SU-DHL-6 (cell line): ENCODE measurements at regions not wholly inside any gene's neighbourhood (a gene's known extent, or its start where the extent isn't known, plus 50 kb on each side); places are given as distances from the start of the nearest gene placed in this dataset.

Experiments used
- H2AFZ ChIP-seq: fragments of 200-600 bp; sonication (generic); 2 replicates; pipeline ENCODE4 v1.6.1; 2014; ENCODE audit warnings: low read depth, mild to moderate bottlenecking, moderate library complexity, mixed read lengths, antibody characterized with exemption, low read length; ENCODE audit not compliant: severe bottlenecking
- H3F3A ChIP-seq: fragments of 200-600 bp; shearing (Covaris generic); 2 replicates; pipeline ENCODE4 v1.6.0; 2016; ENCODE audit warnings: antibody characterized with exemption, mild to moderate bottlenecking; ENCODE audit not compliant: insufficient read depth
- H3K27ac ChIP-seq: fragments of 200-600 bp; sonication (generic); 2 replicates; pipeline ENCODE4 v1.5.1; 2016; ENCODE audit warnings: low read depth, mild to moderate bottlenecking, low read length, moderate library complexity, mixed read lengths
- H3K27me3 ChIP-seq: fragments of 200-600 bp; sonication (generic), shearing (Covaris generic); 2 replicates; pipeline ENCODE4 v1.6.0; 2014; ENCODE audit warnings: mild to moderate bottlenecking, low read length
- H3K36me3 ChIP-seq: fragments of 200-600 bp; sonication (generic); 2 replicates; pipeline ENCODE4 v1.6.1; 2014; ENCODE audit warnings: mild to moderate bottlenecking, low read length, mixed read lengths
- H3K4me2 ChIP-seq: fragments of 300-600, 200-600 bp; shearing (Covaris generic), sonication (generic); 2 replicates; pipeline ENCODE4 v1.6.0; 2014; ENCODE audit warnings: low read length, low read depth, mild to moderate bottlenecking; ENCODE audit not compliant: poor library complexity, severe bottlenecking
- H3K4me3 ChIP-seq: fragments of 200-600 bp; sonication (generic); 2 replicates; pipeline ENCODE4 v1.5.1; 2014; ENCODE audit warnings: antibody characterized with exemption, low read length, mild to moderate bottlenecking, mixed read lengths; ENCODE audit not compliant: insufficient read depth, poor library complexity, severe bottlenecking
- H3K79me2 ChIP-seq: fragments of 200-600 bp; sonication (generic); 2 replicates; pipeline ENCODE4 v1.6.1; 2014; ENCODE audit warnings: mild to moderate bottlenecking, low read length, moderate library complexity; ENCODE audit not compliant: insufficient read depth
- H3K9ac ChIP-seq: fragments of 200-600 bp; sonication (generic); 2 replicates; pipeline ENCODE4 v1.7.0; 2014; ENCODE audit warnings: mild to moderate bottlenecking, low read length
- H3K9me2 ChIP-seq: fragments of 200-600 bp; sonication (generic); replicated peaks from 2 replicates; pipeline ENCODE4 v1.6.1; 2014; ENCODE audit warnings: low read length; ENCODE audit not compliant: insufficient read depth
- H3K9me3 ChIP-seq: fragments of 200-600 bp; sonication (generic); 2 replicates; pipeline ENCODE4 v1.6.1; 2014; ENCODE audit warnings: low read length, mixed read lengths; ENCODE audit not compliant: insufficient read depth
- H4K20me1 ChIP-seq: fragments of 200-600 bp; sonication (generic); 2 replicates; pipeline ENCODE4 v1.6.1; 2014; ENCODE audit warnings: low read depth, mild to moderate bottlenecking, antibody characterized with exemption, low read length, moderate library complexity, mixed read lengths
- CTCF ChIP-seq: fragments of 200-600 bp; sonication (generic); IDR thresholded peaks from one replicate; pipeline ENCODE4 v1.5.1; 2017; ENCODE audit warnings: antibody characterized with exemption, mild to moderate bottlenecking, low read length, moderate library complexity; ENCODE audit not compliant: insufficient read depth, poor library complexity, severe bottlenecking
- EZH2phosphoT487 ChIP-seq: fragments of 200-600 bp; sonication (generic), shearing (Covaris generic); conservative IDR thresholded peaks from 2 replicates; pipeline ENCODE4 v1.6.1; 2018; ENCODE audit warnings: mild to moderate bottlenecking, antibody characterized with exemption, low read length, moderate library complexity, mixed read lengths

- no peak overlapping the region for H3K27ac ChIP-seq
- H3K79me2 ChIP-seq = no peaks in the 10 kb centered on the region
- H3K9me2 ChIP-seq = no peaks in the 10 kb centered on the region
- H3K4me2 ChIP-seq = no peak overlapping the region
- H3K27me3 ChIP-seq = no peaks in the 10 kb centered on the region
- H3K4me3 ChIP-seq = no peak overlapping the region
- no peaks in the 10 kb centered on the region for H3K9me3 ChIP-seq
- no peak overlapping the region for H2AFZ ChIP-seq
- no peak overlapping the region for H3K9ac ChIP-seq
- H4K20me1 ChIP-seq = no peaks in the 10 kb centered on the region
- TF ChIP-seq EZH2phosphoT487 = no peak
- no peak for TF ChIP-seq CTCF
- H3F3A ChIP-seq = no peaks in the 10 kb centered on the region
- no peaks in the 10 kb centered on the region for H3K36me3 ChIP-seq
Measured at GRCh38 chr3:153840487-153840886, 280.7 kb upstream of the ARHGEF26 start.

- Histone ChIP-seq H3K4me3 (no peak overlapping the region), H3F3A (no peaks in the 10 kb centered on the region), H3K27ac (no peak overlapping the region), H3K9me2 (no peaks in the 10 kb centered on the region), H3K9me3 (no peaks in the 10 kb centered on the region), H3K9ac (no peak overlapping the region), H3K4me2 (no peak overlapping the region), H3K36me3 (no peaks in the 10 kb centered on the region), H3K79me2 (no peaks in the 10 kb centered on the region), H3K27me3 (no peaks in the 10 kb centered on the region), H2AFZ (no peak overlapping the region), H4K20me1 (no peaks in the 10 kb centered on the region)
- no peak for TF ChIP-seq EZH2phosphoT487
- no peak for TF ChIP-seq CTCF
Measured at GRCh38 chr3:153843994-153844393, 277.2 kb upstream of the ARHGEF26 start.

GRCh38 chr3:153845311-153845710 lies 275.9 kb upstream of the ARHGEF26 start:
- H2AFZ ChIP-seq = no peak overlapping the region
- H3K27me3 ChIP-seq = no peaks in the 10 kb centered on the region
- H3K79me2 ChIP-seq = no peaks in the 10 kb centered on the region
- H4K20me1 ChIP-seq = no peaks in the 10 kb centered on the region
- no peaks in the 10 kb centered on the region for H3F3A ChIP-seq
- H3K9me2 ChIP-seq = no peaks in the 10 kb centered on the region
- H3K36me3 ChIP-seq = no peaks in the 10 kb centered on the region
- no peak for TF ChIP-seq EZH2phosphoT487
- no peak for TF ChIP-seq CTCF
- H3K4me2 ChIP-seq = no peak overlapping the region
- no peak overlapping the region for H3K9ac ChIP-seq
- no peaks in the 10 kb centered on the region for H3K9me3 ChIP-seq
- no peak overlapping the region for H3K4me3 ChIP-seq
- H3K27ac ChIP-seq = no peak overlapping the region
